Activated T-helper 1 cell treated with anti-CD3 and anti-CD28 coated beads, Interleukin-12 subunit alpha, Interleukin-12 subunit beta, Interleukin-2, Interleukin-4 antibody, amounts not matched to agents 30 ng/mL and 10 ng/mL and 1 ng/mL, durations not matched to agents 14 hours and 24 hours and 36 hours (primary cell): ENCODE measurements at regions not wholly inside any gene's neighbourhood (a gene's known extent, or its start where the extent isn't known, plus 50 kb on each side); places are given as distances from the start of the nearest gene placed in this dataset.

Experiments used
- DNase-seq: peaks from one replicate; pipeline ENCODE4 v3.0.0; 2021; ENCODE audit warnings: low spot score
- H3K27ac Mint-ChIP-seq: one replicate; pipeline ENCODE4 v1.8.0; 2021; ENCODE audit warnings: mild to moderate bottlenecking, mixed read lengths
- H3K27me3 Mint-ChIP-seq: one replicate; pipeline ENCODE4 v1.8.0; 2022; ENCODE audit warnings: mild to moderate bottlenecking, moderate library complexity, mixed read lengths; ENCODE audit not compliant: insufficient read depth
- H3K36me3 Mint-ChIP-seq: one replicate; pipeline ENCODE4 v1.8.0; 2021; ENCODE audit warnings: low read depth, mixed read lengths
- H3K4me1 Mint-ChIP-seq: one replicate; pipeline ENCODE4 v1.8.0; 2021; ENCODE audit warnings: low read depth, mixed read lengths
- H3K4me3 Mint-ChIP-seq: one replicate; pipeline ENCODE4 v1.8.0; 2021; ENCODE audit warnings: mild to moderate bottlenecking, moderate library complexity, mixed read lengths
- H3K9me3 Mint-ChIP-seq: one replicate; pipeline ENCODE4 v1.8.0; 2021; ENCODE audit warnings: mixed read lengths
- intact Hi-C: fragments of 100-400 bp; cut with micrococcal nuclease; formaldehyde crosslinking; loops from one replicate; pipeline ENCODE4 v1.15.1; 2024

DNA sequence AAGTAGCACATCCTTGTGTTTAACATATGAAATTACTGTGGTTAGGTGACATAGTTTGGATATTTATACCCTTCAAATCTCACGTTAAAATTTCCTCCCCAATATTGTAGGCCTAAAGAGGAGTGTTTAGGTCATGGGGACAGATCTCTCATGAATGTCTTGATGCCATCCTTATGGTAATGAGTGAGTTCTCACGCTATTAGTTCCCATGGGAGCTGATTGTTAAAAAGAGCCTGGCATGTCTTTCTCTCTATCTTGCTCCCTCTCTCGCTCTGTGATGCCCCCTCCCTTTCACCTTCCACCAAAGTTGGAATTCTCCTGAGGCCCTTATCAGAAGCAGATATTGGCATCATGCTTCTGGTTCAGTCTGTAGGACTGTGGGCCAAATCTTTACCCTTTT is 660.1 kb downstream of the ADCYAP1 start:
- Mint-ChIP-seq H3K36me3 (no peaks in the 10 kb centered on the region), H3K9me3 (no peaks in the 10 kb centered on the region), H3K4me1 (no peaks in the 10 kb centered on the region), H3K27ac (no peak overlapping the region), H3K27me3 (no peaks in the 10 kb centered on the region), H3K4me3 (no peak overlapping the region)
- intact Hi-C loops: no loop called here
- no peak for DNase-seq

DNA sequence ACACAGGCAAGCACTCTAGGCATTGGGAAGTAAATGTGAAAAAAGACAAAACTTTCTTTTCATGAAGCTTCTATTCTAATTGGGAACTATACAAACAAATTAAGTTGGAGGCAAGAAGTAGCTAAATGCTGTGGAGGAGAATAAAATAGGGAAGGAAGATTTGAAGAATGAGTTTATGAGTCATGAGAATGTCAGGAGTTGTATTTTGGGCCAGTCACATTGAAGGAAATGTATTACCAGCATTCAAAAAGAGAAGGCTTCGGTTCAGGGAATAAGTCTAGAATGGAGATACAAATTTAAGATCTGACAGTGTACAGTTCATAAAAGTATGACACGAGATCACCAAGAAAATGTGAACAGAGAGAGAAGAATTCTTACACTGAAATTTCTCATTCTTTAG is 666.5 kb downstream of the ADCYAP1 start:
- Mint-ChIP-seq H3K27me3 (no peaks in the 10 kb centered on the region), H3K36me3 (no peaks in the 10 kb centered on the region), H3K27ac (no peak overlapping the region), H3K4me3 (no peak overlapping the region), H3K9me3 (no peaks in the 10 kb centered on the region), H3K4me1 (no peaks in the 10 kb centered on the region)
- intact Hi-C loops: no loop called here
- DNase-seq: no peak

DNA sequence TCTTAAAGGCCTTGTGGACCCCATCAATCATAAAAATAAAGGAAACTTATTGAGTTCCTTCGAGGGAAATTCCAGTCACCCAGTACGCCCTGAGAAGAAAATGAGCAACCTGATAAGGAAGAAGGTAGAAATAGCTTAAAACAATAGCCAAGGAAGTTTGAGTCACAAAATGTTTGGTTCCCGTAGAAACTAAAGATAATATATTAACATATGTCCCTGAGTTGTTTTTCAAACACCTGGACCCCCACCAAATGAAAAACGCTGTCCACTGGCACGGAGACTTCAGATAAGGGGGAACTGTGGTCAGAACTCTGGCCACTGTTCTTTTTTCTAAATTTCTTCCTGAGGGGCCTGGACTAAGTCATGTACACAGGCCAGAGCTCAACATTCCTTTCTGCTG is 669.1 kb downstream of the ADCYAP1 start:
- Mint-ChIP-seq H3K4me1 (no peaks in the 10 kb centered on the region), H3K27ac (no peak overlapping the region), H3K36me3 (no peaks in the 10 kb centered on the region), H3K9me3 (no peaks in the 10 kb centered on the region), H3K4me3 (no peak overlapping the region), H3K27me3 (no peaks in the 10 kb centered on the region)
- no peak for DNase-seq
- intact Hi-C loops: no loop called here

DNA sequence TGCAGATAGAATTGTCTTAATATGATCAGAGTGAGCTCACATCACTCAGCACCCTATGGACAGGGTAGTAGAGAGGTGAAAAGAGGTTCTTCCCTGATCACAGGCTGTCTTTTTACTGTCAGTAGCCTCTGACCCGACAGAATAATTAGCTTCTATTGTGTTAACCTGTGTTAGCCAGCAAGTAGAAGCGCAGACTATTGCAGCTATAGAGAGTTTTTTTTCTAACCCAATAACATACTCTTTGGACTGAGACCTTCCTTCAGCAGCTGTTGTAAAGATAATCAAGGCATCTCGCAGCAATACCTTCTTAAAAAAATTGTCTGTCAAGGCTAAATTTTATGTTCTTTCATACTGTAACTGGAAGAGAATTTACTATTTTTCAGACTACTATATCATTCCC is 670.4 kb downstream of the ADCYAP1 start:
- H3K36me3 Mint-ChIP-seq: no peaks in the 10 kb centered on the region
- H3K9me3 Mint-ChIP-seq: no peaks in the 10 kb centered on the region
- no peak overlapping the region for H3K27ac Mint-ChIP-seq
- intact Hi-C loops: no loop called here
- H3K4me3 Mint-ChIP-seq: no peak overlapping the region
- no peaks in the 10 kb centered on the region for H3K4me1 Mint-ChIP-seq
- DNase-seq: no peak
- no peaks in the 10 kb centered on the region for H3K27me3 Mint-ChIP-seq

DNA sequence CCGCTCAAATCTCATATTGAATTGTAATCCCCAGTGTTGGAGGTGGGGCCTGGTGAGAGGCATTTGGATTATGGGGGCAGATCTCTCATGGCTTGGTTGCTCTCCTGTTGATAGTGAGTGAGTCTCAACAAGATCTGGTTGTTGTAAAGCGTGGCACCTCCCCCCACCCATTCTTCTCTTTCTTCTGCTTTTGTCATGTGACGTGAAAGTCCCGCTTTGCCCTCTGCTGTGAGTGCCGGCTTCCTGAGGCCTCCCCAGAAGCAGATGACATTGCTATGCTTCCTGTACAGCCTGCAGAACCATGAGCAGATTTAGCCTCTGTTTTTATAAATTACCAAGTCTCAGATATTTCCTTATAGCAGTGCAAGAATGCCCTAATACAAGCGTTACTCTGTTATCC is 673.8 kb downstream of the ADCYAP1 start:
- Mint-ChIP-seq H3K9me3 (no peaks in the 10 kb centered on the region), H3K4me3 (no peak overlapping the region), H3K36me3 (no peaks in the 10 kb centered on the region), H3K27ac (no peak overlapping the region), H3K4me1 (no peaks in the 10 kb centered on the region), H3K27me3 (no peaks in the 10 kb centered on the region)
- no peak for DNase-seq
- intact Hi-C loops: no loop called here

DNA sequence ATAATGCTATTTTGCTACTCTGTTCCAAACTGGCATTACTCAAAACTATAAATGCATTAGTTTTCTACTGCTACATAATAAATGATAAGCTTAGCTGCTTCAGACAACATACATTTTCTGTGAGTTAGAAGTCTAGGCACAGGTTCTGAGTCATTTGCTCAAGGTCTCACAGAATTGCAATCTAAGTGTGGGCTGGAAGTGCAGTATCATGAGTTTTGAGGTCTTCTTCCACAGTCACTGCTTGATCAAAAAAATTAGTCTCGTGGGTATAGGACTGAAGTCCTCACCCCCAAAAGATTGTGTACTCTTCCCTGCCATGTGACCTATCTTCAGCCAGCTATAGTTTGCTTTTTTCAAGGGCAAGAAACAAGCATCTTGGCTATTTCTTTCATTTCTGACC is 676.9 kb downstream of the ADCYAP1 start:
- Mint-ChIP-seq H3K27ac (no peak overlapping the region), H3K36me3 (no peaks in the 10 kb centered on the region), H3K27me3 (peaks cover 1% of the 10 kb centered on the region), H3K4me1 (no peaks in the 10 kb centered on the region), H3K4me3 (no peak overlapping the region), H3K9me3 (no peaks in the 10 kb centered on the region)
- intact Hi-C loops: no loop called here
- no peak for DNase-seq

DNA sequence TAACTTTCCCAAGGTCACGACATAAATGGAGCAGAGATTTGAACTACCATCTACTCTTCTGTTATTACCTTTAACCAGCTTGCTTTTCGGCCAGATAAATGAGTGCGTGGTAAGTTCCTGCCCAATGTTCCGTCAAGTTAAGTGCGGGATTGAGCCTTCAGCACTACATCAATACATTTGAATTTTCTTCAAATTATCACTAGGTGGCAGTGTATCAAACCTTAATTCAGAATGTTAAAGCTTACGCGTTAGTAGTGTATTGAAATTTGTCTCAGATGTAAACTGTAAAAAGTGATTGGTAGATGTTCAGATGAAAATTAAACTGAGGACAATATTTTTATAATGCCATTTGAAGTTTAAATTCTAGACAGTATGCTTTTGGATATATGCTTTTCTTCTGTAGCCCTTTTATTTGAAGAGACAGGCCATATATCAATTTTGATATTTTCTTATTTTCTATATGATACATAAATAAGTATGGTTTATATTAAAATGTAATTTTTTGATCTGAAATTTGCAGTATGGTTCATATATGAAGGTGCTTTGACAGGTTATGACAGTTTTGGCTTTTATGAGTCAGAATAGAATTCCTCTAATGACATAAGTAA is 681.3 kb downstream of the ADCYAP1 start:
- H3K4me3 Mint-ChIP-seq: no peak overlapping the region
- no peak for DNase-seq
- H3K4me1 Mint-ChIP-seq: no peaks in the 10 kb centered on the region
- peaks cover 1% of the 10 kb centered on the region for H3K27me3 Mint-ChIP-seq
- no peak overlapping the region for H3K27ac Mint-ChIP-seq
- no peaks in the 10 kb centered on the region for H3K9me3 Mint-ChIP-seq
- intact Hi-C loops: loop anchor here (2.0 kb wide), 1 partner anchor 19 kb away; no protein-coding TSS in a partner anchor
- H3K36me3 Mint-ChIP-seq: no peaks in the 10 kb centered on the region

DNA sequence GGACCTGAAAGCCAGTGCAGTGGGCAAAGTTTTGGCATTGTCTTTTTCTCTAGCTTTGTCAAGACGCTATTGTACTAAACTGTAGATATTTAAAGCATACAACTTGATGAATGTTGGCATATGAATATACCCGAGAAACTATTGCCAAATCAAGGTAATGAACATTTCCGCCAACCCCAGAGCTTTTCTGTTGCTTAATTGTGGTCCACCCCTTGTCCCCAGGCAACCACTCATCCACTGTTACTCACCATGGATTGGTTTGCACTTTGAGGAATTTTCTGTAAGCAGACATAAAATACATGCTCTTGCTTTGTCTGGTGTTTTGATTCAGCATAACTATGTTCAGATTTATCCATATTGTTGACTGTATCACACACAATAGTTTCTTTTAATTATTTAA is 688.4 kb downstream of the ADCYAP1 start:
- Mint-ChIP-seq H3K27ac (no peak overlapping the region), H3K4me3 (no peak overlapping the region), H3K36me3 (no peaks in the 10 kb centered on the region), H3K27me3 (no peaks in the 10 kb centered on the region), H3K4me1 (no peaks in the 10 kb centered on the region), H3K9me3 (no peaks in the 10 kb centered on the region)
- intact Hi-C loops: no loop called here
- DNase-seq: no peak

DNA sequence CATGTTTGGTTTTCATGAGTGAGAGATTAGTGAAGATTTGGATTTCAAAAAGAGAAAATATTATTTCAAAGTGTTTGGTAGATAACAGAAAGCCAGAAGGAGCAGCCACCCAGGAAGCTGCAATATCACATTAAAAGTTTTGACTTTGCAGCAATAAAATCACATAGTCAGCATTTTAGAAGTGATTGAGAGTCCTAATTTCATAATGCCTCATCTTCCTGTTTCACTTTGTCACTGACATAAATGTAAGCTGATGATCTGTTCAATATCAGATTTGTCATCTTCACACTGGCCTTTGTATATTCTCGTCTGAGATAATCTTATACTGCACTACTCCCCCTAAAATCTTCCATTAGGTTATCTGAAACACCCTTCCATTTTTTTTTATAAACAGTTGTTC is 690.5 kb downstream of the ADCYAP1 start:
- no peaks in the 10 kb centered on the region for H3K36me3 Mint-ChIP-seq
- intact Hi-C loops: no loop called here
- no peaks in the 10 kb centered on the region for H3K4me1 Mint-ChIP-seq
- H3K27ac Mint-ChIP-seq: no peak overlapping the region
- no peak overlapping the region for H3K4me3 Mint-ChIP-seq
- no peak for DNase-seq
- H3K27me3 Mint-ChIP-seq: no peaks in the 10 kb centered on the region
- H3K9me3 Mint-ChIP-seq: no peaks in the 10 kb centered on the region

DNA sequence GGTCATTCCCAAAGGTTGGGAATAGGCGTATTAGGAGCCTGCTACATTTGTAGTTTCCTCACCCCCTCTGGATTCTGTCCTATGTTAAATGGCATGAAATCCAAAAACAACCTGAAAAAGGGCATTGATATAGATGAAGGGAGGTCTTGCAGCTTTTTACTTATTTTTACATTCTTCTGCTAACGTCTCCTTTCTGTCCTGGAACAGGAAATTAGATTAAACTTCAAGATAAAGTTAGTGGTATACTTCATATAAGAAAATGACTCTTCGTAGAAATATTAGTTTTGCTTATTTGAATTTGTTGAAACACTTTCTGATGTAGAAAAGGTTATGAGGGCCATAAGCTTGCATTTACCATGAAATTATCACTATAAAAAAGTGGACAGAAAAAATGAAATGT is 694.5 kb downstream of the ADCYAP1 start:
- H3K36me3 Mint-ChIP-seq: no peaks in the 10 kb centered on the region
- H3K4me3 Mint-ChIP-seq: no peak overlapping the region
- H3K4me1 Mint-ChIP-seq: no peaks in the 10 kb centered on the region
- no peak for DNase-seq
- H3K27me3 Mint-ChIP-seq: no peaks in the 10 kb centered on the region
- H3K9me3 Mint-ChIP-seq: no peaks in the 10 kb centered on the region
- no peak overlapping the region for H3K27ac Mint-ChIP-seq
- intact Hi-C loops: no loop called here

DNA sequence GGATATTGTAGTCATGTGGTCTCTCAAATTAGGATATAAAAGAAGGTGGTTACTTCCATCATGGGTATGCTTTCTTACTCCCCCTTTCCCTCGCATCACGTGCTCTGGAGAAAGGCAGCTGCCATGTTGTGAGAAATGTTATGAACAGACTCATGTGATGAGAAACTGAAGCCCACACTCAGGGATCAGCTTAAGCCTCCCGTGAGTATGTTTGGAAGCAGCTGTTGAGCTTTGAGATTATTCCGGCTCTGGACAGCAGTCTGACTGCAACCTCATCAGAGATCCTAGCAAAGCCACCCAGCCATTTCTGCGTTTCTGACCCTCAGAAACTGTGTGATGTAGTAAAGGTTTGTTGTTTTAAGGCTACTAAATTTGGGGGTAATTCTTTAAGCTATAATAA is 700.1 kb downstream of the ADCYAP1 start:
- Mint-ChIP-seq H3K4me1 (no peaks in the 10 kb centered on the region), H3K27me3 (no peaks in the 10 kb centered on the region), H3K36me3 (no peaks in the 10 kb centered on the region), H3K27ac (no peak overlapping the region), H3K9me3 (no peaks in the 10 kb centered on the region), H3K4me3 (no peak overlapping the region)
- intact Hi-C loops: no loop called here
- DNase-seq: no peak

DNA sequence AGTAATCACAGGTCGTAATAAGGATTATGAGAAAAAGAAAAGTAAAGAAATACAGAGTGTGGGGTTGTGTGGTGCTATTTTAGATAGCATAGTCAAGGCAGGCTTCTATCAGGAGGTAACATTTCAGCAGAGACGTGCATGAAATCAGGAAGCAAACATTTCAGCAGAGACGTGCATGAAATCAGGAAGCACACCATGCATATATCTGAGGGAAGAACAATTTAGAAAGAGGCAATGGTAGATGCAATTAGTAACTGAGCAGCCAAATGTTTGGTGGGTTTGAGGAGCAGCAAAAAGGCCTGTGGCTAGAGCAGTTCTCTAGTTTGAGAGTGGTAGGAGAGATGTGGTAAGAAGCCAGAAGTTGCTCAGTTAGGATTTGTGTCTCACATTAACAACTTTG is 713.7 kb downstream of the ADCYAP1 start:
- H3K36me3 Mint-ChIP-seq: no peaks in the 10 kb centered on the region
- no peak overlapping the region for H3K4me3 Mint-ChIP-seq
- H3K27me3 Mint-ChIP-seq: no peaks in the 10 kb centered on the region
- no peaks in the 10 kb centered on the region for H3K9me3 Mint-ChIP-seq
- no peaks in the 10 kb centered on the region for H3K4me1 Mint-ChIP-seq
- DNase-seq: no peak
- no peak overlapping the region for H3K27ac Mint-ChIP-seq
- intact Hi-C loops: no loop called here

DNA sequence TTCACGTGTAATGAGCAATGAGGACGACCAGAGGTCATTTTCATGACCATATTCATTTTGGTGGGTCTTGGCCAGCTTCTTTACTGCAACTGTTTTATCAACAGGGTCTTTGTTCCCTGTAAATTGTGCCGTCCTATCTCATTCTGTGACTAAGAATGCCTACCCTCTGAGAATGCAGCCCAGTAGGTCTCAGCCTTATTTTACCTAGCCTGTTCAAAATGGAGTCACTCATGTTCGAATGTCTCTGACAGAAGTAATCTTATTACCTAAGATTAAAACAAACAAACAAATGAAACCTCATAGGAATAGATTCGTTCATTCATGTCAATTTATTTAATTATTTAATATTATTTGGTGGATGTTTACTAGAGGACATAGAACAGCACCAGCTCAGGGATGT is 714.8 kb downstream of the ADCYAP1 start:
- Mint-ChIP-seq H3K4me3 (no peak overlapping the region), H3K36me3 (no peaks in the 10 kb centered on the region), H3K27me3 (no peaks in the 10 kb centered on the region), H3K4me1 (no peaks in the 10 kb centered on the region), H3K27ac (no peak overlapping the region), H3K9me3 (no peaks in the 10 kb centered on the region)
- intact Hi-C loops: no loop called here
- DNase-seq: no peak

DNA sequence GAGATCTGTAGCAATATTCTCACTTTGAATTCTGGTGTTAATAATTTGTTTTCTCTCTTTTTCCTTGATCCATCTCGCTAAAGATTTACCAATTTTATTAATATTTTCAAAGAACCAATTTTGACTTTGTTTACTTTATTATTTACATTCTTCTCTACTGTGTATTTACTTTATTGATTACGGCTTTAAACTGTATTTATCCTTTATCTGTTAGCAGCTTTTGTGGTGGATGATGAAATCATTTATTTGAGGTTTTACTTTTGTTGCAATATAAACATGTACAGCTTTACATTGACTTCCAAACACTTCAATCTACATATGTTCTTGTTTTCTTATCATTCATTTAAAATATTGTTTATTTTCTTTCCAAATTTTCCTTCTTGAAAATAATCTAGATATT is 719.9 kb downstream of the ADCYAP1 start:
- Mint-ChIP-seq H3K4me3 (no peak overlapping the region), H3K9me3 (no peaks in the 10 kb centered on the region), H3K4me1 (no peaks in the 10 kb centered on the region), H3K27me3 (no peaks in the 10 kb centered on the region), H3K36me3 (no peaks in the 10 kb centered on the region), H3K27ac (no peak overlapping the region)
- intact Hi-C loops: no loop called here
- no peak for DNase-seq
